SJSA1 (cell line): ENCODE measurements at regions not wholly inside any gene's neighbourhood (a gene's known extent, or its start where the extent isn't known, plus 50 kb on each side); places are given as distances from the start of the nearest gene placed in this dataset.
A peak's percentile ranks its signal among the peaks of the same experiment; 100 is the strongest.
"Not testable (repeated sequence)": the region's sequence is repeated elsewhere in the genome, so short reads cannot be mapped to it uniquely, and the experiment has no call there.

Experiments used
- DNase-seq, 2 experiments: peaks; one replicate each; pipeline ENCODE4 v3.0.0-alpha.2; 2015 to 2020; ENCODE audit warnings: low spot score in 2 of 2, low read depth in 1 of 2
- H3K27ac ChIP-seq: fragments of 250-450 bp; sonication (Bioruptor Pico); 2 replicates; pipeline ENCODE4 v1.5.1; 2020; ENCODE audit warnings: mild to moderate bottlenecking, moderate library complexity
- H3K27me3 ChIP-seq: fragments of 250-450 bp; sonication (Bioruptor Pico); replicated peaks from 2 replicates; pipeline ENCODE4 v1.5.1; 2020; ENCODE audit warnings: mild to moderate bottlenecking, moderate library complexity
- H3K36me3 ChIP-seq: fragments of 250-450 bp; sonication (Bioruptor Pico); 2 replicates; pipeline ENCODE4 v1.5.1; 2020; ENCODE audit warnings: mild to moderate bottlenecking
- H3K4me1 ChIP-seq: fragments of 250-450 bp; sonication (Bioruptor Pico); replicated peaks from 2 replicates; pipeline ENCODE4 v1.6.1; 2021; ENCODE audit warnings: mild to moderate bottlenecking
- H3K4me3 ChIP-seq: fragments of 250-450 bp; sonication (Bioruptor Pico); 2 replicates; pipeline ENCODE4 v1.5.1; 2020; ENCODE audit warnings: mild to moderate bottlenecking
- H3K9me3 ChIP-seq: fragments of 250-450 bp; sonication (Bioruptor Pico); replicated peaks from 2 replicates; pipeline ENCODE4 v1.5.1; 2020; ENCODE audit warnings: mild to moderate bottlenecking

DNA sequence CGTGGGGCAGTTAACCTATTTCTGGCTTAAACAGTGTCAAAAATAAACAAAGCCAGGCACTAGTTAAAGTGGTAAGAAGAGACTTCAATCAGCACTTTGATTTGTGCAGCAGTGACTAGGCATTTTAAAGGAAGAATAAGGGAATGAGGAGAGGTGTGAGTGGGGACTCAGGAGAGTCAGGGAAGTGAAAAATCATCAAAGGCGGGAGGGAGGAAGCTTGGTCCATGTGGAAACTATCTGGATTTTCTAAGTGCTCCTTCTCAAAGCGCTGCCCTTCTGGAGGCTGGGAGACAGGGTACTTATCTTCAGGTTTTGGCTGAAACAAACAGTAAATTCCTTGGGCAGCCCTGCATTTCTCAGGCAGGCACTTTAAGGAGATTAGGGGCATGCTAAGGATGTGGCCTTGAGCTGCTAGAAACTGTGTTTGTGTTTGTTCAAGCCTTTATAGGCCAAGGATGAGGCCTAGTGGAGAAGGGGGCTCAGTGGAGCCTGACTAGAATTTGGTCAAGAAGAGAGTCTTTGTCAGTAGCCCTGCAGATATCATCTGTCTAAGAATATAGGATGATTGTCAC, 486.5 kb downstream of the SIPA1L2 start:
- DNase-seq: peak in 1 of 2 experiments; percentile 46

DNA sequence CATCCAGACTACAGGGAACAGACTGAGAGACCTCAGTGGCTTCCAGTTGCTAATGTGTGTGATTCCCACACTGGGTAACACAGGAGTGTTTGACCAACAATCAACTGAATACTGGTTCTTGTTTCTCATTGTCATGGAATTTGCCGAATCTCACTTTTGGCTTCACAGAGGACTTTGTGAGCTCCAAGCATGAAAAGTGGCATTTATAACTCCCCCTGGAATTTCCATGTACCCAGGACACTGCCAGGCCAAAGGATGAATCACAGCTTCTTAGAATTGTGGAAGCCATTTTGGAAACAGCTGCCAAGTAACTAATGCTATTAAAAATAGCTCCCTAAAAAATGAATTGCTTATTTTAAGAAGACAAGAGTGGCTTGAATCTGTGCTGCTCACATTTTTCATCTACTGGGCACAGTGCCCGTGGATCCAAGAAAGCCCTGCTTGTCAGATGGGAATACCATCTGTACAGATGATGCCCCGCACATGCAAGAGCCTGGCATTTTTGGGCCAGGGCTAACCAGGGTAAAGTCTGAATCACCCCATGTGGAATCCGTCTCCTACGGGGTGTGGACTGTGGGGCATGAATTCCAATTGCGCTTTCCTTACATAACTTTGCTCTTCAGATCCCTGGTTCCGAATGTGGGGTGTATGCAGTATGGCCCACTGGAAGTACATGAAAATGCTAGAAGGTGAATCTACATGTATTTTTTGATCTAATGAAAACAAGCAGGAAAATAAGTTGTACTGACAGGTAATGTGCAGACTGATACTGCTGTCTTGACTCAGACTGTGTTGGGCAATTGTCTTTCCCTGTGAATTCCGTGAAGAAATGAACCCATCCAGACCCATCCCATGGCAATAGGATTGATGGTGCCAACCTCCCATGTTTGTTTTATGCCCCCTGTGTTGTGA, 487.3 kb downstream of the SIPA1L2 start:
- H3K27ac ChIP-seq: peak overlapping the region; percentile 88
- H3K4me1 ChIP-seq: peaks cover 37% of the 10 kb centered on the region
- no peaks in the 10 kb centered on the region for H3K27me3 ChIP-seq
- peak; percentile 85 to 93 for DNase-seq
- no peaks in the 10 kb centered on the region for H3K9me3 ChIP-seq
- H3K4me3 ChIP-seq: no peak overlapping the region
- no peaks in the 10 kb centered on the region for H3K36me3 ChIP-seq

More for the DNA sequence above, 486.5 kb downstream of the SIPA1L2 start:
- Histone ChIP-seq H3K4me3 (no peak overlapping the region), H3K4me1 (peaks cover 40% of the 10 kb centered on the region), H3K27ac (peak overlapping the region; percentile 88), H3K27me3 (no peaks in the 10 kb centered on the region), H3K36me3 (no peaks in the 10 kb centered on the region), H3K9me3 (no peaks in the 10 kb centered on the region)

GRCh38 chr1:232141167-232141448, 488.8 kb downstream of the SIPA1L2 start:
- peaks cover 35% of the 10 kb centered on the region for H3K4me1 ChIP-seq

DNA sequence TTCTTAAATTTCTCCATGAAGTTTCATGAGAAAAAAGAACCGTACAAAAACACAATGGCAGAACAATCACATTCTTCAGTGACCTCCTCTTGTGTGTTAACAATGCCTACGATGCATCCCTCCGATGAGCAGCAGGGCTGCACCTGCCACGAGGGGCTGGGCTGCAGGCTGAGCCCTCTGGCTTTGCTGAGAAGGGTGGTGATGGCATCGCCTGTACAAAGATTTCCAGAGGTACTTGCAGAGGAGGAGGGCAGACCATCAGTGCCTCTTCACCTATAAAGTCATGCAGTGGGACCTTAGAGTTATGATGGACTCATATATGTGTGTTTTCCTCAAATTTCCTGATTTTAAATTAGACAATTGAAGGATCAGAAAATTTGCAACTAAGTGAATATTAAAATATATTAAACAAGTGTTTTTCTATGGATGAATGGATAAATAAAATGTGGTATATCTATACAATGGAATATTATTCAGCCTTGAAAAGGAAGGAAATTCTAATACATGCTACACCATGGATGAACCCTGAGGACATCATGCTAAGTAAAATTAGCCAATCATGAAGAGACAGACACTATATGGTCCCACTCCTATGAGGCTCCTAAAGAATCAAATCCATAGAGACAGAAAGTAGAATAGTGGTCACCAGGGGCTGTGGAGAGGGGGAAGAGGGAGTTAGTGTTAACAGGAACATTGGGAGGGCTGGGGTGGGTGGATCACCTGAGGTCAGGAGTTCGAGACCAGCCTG, 489.3 kb downstream of the SIPA1L2 start:
- Histone ChIP-seq H3K27ac (no peak overlapping the region), H3K36me3 (no peaks in the 10 kb centered on the region), H3K4me3 (no peak overlapping the region), H3K27me3 (no peaks in the 10 kb centered on the region), H3K4me1 (peaks cover 30% of the 10 kb centered on the region), H3K9me3 (no peaks in the 10 kb centered on the region; the same call in 1 of the 2 replicates)
- DNase-seq: no peak

More at GRCh38 chr1:232141167-232141448, 488.8 kb downstream of the SIPA1L2 start:
- not testable (repeated sequence) for H3K27ac ChIP-seq, H3K27me3 ChIP-seq, H3K4me3 ChIP-seq, H3K36me3 ChIP-seq, DNase-seq, H3K9me3 ChIP-seq

DNA sequence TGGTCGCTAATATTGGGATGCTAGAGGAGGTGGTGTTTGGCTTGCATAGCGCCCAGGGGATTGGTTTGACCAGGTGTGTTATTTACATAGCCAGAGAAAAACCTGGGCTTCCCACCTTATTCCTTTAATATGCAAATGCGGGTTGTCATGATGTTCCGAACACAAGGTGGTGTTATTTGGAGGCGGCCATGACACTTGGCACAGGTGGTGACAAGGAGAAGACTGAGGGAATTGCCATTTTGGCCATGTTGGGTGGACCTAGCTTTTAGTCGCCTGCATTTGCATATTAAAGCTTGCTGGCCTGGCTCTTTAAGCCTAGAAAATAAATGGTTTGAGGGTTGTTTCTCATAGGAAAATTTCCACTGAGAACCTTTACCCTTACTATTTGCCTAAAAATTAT, 490.5 kb downstream of the SIPA1L2 start:
- H3K36me3 ChIP-seq: no peaks in the 10 kb centered on the region
- no peak for DNase-seq
- H3K9me3 ChIP-seq: no peaks in the 10 kb centered on the region; the same call in 1 of the 2 replicates
- no peak overlapping the region for H3K4me3 ChIP-seq
- no peak overlapping the region for H3K27ac ChIP-seq
- no peaks in the 10 kb centered on the region for H3K27me3 ChIP-seq
- peaks cover 29% of the 10 kb centered on the region for H3K4me1 ChIP-seq

- H3K4me3 ChIP-seq: no peak overlapping the region
- H3K27ac ChIP-seq: no peak overlapping the region
- peaks cover 16% of the 10 kb centered on the region for H3K4me1 ChIP-seq
- H3K27me3 ChIP-seq: no peaks in the 10 kb centered on the region
- H3K9me3 ChIP-seq: no peaks in the 10 kb centered on the region; the same call in 1 of the 2 replicates
- DNase-seq: no peak
- no peaks in the 10 kb centered on the region for H3K36me3 ChIP-seq
Measured at GRCh38 chr1:232138044-232138443, 491.9 kb downstream of the SIPA1L2 start.

DNA sequence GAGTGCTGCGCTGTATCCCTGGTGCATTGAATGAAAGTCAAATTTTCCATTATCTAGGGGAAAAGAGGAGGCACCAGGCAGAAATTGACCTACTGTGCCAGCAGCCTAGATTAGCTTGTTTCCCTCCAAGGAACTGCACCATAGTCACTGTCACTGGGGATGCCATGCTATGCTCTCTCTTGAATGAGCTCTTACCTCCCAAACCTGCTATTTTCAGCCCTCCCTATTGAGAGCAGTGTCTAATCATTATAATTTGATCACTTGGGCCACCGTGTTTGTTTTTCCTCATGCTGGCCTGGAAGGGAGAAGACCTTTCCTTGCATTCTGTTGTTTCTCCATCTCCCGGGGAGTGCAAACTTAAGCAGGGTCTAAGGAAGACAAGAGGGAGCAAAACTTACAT, 492.9 kb downstream of the SIPA1L2 start:
- Histone ChIP-seq H3K36me3 (no peaks in the 10 kb centered on the region), H3K27ac (no peak overlapping the region), H3K4me3 (no peak overlapping the region), H3K9me3 (no peaks in the 10 kb centered on the region; the same call in 1 of the 2 replicates), H3K4me1 (peaks cover 6% of the 10 kb centered on the region), H3K27me3 (no peaks in the 10 kb centered on the region)
- DNase-seq: no peak

- no peaks in the 10 kb centered on the region for H3K36me3 ChIP-seq
- no peaks in the 10 kb centered on the region; the same call in 1 of the 2 replicates for H3K9me3 ChIP-seq
- no peaks in the 10 kb centered on the region for H3K27me3 ChIP-seq
- no peak overlapping the region for H3K27ac ChIP-seq
- no peak for DNase-seq
- no peak overlapping the region for H3K4me3 ChIP-seq
- H3K4me1 ChIP-seq: no peaks in the 10 kb centered on the region
Measured at GRCh38 chr1:232136136-232136535, 493.8 kb downstream of the SIPA1L2 start.

- Histone ChIP-seq H3K27ac (no peak overlapping the region), H3K4me3 (no peak overlapping the region), H3K27me3 (no peaks in the 10 kb centered on the region), H3K36me3 (no peaks in the 10 kb centered on the region), H3K9me3 (no peaks in the 10 kb centered on the region; the same call in 1 of the 2 replicates), H3K4me1 (no peaks in the 10 kb centered on the region)
- no peak for DNase-seq
Measured at GRCh38 chr1:232134365-232134764, 495.6 kb downstream of the SIPA1L2 start.

GRCh38 chr1:232132572-232132971, 497.4 kb downstream of the SIPA1L2 start:
- H3K4me3 ChIP-seq: no peak overlapping the region
- no peaks in the 10 kb centered on the region for H3K36me3 ChIP-seq
- no peak for DNase-seq
- no peaks in the 10 kb centered on the region for H3K27me3 ChIP-seq
- H3K27ac ChIP-seq: no peak overlapping the region
- H3K4me1 ChIP-seq: peaks cover 9% of the 10 kb centered on the region
- H3K9me3 ChIP-seq: no peaks in the 10 kb centered on the region; the same call in 1 of the 2 replicates

DNA sequence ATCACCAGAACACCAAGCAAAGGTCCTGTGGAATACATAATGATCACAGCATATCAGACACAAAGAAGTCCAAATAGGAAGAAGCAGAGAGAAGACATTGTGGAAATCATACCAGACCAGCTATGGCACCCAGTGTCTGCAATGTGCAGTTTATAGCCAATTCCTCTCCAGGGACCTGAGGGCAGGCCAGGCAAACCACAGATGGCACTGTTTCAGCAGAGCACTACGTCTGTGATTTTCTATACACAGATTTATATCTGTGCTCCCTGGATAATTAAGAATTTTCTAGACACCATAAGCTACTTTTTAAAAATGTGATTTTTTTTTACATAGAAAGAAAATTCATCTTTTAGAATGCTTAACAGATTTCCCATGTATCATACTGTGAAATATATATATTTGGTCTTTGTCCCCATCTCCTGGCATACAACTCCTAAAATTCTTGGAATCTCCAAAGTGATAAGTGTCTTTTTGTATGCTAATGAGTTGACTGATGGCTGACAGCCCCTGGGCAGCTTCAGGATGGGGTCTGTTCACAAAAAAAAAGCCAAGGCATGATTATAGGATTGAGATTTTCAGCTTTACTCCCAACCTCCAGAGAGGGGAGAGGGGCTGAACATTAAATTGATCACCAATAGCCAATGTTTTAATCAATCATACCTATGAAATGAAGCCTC, 498.1 kb downstream of the SIPA1L2 start:
- Histone ChIP-seq H3K27me3 (no peaks in the 10 kb centered on the region), H3K36me3 (no peaks in the 10 kb centered on the region), H3K27ac (no peak overlapping the region), H3K4me1 (peaks cover 16% of the 10 kb centered on the region), H3K4me3 (no peak overlapping the region), H3K9me3 (no peaks in the 10 kb centered on the region; the same call in 1 of the 2 replicates)
- no peak for DNase-seq

DNA sequence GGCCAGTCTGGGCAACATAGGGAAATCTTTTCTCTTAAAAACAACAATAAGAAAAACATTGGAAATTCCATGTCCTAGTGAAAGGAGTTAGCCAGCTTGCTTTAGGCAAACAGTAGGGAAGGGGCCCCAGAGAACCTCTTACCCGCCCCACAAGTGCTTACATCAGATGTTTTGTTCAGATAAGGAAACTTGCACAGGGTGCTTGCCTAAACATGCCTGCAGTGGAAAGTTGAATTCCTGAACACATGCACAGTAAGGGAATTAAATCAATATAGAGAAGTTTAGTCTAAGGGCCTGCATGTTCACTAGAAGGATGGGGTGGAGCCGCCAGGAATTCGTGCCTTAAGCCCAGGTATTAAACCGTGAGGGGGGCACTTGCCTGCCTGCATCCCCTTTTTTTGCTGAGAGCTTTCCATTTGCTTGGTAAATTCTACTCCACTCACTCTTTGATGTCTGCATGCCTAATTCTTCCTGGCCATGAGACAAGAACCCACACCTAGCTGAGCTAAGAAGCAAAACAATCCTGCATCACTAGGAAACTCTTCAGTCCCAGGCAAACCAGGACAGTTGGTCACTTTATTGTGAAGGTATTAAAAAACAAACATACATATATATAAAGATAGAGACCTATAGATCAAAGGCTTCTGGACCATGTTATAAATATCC, 499.0 kb downstream of the SIPA1L2 start:
- no peaks in the 10 kb centered on the region for H3K27me3 ChIP-seq
- DNase-seq: no peak
- no peak overlapping the region for H3K27ac ChIP-seq
- no peak overlapping the region for H3K4me3 ChIP-seq
- H3K36me3 ChIP-seq: no peaks in the 10 kb centered on the region
- H3K4me1 ChIP-seq: peaks cover 25% of the 10 kb centered on the region
- H3K9me3 ChIP-seq: no peaks in the 10 kb centered on the region; the same call in 1 of the 2 replicates

- DNase-seq: peak; percentile 76 to 83
- Histone ChIP-seq H3K27ac (peak overlapping the region; percentile 88), H3K27me3 (no peaks in the 10 kb centered on the region), H3K4me3 (no peak overlapping the region), H3K4me1 (peaks cover 45% of the 10 kb centered on the region), H3K9me3 (no peaks in the 10 kb centered on the region; the same call in 1 of the 2 replicates), H3K36me3 (no peaks in the 10 kb centered on the region)
Measured at GRCh38 chr1:232127190-232127589, 500.6 kb downstream of the DISC1 start.
